HG03103 (cell line): ENCODE measurements at regions not wholly inside any gene's neighbourhood (a gene's known extent, or its start where the extent isn't known, plus 50 kb on each side); places are given as distances from the start of the nearest gene placed in this dataset.

Experiments used
- ATAC-seq: cut with Tn5 transposase; IDR thresholded peaks from one replicate; pipeline ENCODE4 v1.9.1; 2021; ENCODE audit warnings: low read depth; ENCODE audit not compliant: unreplicated experiment

DNA sequence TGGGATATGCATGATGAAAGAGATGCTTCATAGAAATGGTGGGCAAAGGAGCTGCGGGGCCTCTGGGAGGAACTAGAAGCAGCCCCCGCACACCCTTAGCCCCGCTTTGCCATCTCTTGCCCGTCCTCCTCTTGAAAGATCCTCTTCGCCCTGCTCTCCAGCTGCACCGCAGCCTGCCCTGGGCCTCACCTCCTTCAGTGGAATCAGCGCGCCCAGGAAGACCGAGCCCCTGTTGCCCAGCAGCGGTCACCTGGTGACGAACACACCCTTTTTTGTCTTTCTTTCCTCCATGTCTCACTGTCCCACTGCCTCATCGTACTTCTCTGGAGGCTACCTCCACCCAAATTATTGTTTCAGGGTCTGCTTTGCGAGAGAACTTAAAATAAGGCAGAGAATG is 807.6 kb downstream of the UQCRFS1 start:
- ATAC-seq: no peak

DNA sequence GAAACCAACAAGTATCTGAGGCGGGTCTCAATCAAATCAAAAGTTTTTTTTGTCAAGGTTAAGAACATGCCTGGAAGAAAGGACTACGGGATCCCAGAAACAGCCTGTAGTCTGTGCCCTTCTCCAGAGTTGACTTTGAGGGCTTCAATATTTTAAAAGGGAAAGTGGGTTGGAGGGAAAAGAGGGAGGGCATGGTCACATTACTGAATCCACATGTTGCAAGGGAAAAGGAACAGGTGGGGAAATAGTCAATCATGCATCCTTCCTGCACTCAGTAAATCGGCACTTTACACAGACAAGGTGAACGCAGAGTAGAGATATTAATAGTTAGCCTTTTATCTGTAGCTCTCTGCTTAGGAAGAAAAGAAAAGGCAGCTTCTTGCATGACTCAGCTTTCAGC is 808.5 kb downstream of the UQCRFS1 start:
- ATAC-seq: no peak

DNA sequence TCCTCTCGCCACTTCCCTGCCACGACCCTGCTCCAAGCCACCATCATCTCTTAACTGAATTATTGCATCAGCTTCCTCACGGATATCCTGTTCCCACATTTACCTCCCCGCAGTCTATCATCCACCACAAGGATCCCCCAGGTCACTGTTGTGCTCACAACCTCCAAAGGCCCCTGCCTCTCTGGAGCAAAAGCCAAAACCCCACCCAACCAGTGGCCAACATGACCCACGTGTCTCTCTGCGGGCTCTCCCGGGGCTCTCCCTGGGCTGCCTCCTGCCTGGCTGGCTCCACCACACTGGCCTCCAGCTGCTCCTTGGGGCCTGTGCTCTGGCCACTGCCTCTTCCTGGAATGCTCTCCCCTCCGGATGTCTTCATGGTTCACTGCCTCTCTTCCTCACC is 809.3 kb downstream of the UQCRFS1 start:
- ATAC-seq: no peak

DNA sequence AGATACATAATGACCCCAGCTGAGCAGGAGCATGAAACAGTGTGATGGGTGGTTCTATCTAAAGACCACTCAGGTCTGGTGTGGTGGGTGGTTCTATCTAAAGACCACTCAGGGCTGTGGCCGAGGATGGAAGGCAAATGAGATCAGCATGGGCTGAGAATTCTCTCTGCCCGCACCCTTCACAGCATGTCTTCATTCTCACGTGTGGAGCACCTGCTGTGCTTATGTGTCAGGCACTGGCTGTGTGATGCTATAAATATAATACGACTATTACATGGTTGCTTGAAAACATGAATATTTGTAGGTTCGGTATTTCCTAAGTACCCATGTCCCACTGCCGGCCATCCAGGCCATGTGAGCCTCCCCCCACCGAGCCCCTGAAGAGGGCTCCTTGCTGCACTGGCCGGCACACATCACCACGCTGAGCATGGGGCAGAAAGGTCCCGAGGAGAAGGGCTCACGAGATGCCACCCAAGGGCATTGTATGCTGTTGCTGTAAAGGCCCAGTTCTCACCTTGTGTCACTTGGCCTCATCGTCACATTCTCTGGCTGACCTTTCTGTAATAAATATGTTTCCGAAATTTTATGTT is 810.2 kb downstream of the UQCRFS1 start:
- no peak for ATAC-seq

DNA sequence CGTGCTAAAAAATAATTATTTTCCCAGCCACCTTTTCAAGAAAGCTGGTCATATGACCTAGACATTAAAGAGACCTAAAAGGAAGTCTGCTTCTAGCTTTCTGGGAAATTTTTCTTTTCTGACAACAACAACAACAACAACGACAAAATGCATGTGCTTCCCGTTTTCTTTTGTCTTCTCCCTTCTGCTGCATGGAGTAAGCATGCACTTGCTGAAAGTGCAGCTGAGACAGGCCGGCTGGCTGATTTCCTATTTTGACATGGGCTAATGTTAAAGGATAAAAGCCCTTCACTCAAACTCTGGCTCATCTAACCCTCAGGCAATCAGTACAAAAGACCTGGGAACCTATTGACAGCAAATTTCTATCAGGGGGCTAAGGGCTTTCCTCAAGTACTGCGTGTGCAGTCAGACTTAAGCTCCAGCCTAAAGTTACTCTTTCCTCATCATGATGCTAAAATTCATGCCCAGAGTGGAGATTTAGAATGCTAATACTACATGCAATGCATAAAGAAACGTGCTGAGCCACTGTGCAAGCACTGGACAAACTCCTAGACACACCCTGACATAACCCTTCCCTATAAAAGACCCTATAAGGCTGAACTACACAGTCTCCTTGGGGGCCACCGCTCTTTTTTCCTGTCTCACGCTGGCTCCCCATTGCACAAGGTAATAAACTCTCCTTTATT is 811.1 kb downstream of the UQCRFS1 start:
- no peak for ATAC-seq

DNA sequence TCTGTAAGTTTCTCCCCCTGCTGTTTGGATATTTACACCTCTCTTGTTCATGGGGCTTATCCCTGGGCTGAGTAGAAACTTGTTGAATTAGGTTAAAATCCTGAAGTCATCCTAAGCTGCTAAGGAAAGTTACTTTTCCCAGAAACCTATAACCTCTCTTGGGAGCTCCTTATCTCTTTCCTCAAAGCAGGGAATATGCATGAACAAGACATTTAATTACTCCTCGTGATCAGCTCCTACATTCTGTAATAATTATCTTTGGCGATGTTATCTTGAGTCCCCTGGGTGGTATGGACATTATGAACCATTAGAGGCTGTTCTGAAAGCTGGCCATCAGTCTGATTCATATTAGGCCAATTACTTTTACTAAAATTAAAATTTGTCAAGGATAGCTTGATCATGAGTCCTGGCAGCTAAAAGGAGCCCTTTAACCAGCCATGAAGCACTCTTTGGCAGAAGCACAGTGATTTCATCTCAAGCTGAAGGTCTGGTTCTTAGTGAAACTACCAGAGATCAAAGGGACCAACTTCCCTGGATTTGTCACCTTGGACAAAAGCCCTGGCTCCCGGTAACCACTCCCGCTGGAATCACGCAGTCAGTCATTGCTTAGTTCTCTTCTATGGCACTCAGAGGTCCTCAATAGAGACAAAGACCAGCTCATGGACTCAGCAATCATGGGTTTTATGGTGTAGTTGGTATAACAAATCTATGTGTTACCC is 811.8 kb downstream of the UQCRFS1 start:
- no peak for ATAC-seq

DNA sequence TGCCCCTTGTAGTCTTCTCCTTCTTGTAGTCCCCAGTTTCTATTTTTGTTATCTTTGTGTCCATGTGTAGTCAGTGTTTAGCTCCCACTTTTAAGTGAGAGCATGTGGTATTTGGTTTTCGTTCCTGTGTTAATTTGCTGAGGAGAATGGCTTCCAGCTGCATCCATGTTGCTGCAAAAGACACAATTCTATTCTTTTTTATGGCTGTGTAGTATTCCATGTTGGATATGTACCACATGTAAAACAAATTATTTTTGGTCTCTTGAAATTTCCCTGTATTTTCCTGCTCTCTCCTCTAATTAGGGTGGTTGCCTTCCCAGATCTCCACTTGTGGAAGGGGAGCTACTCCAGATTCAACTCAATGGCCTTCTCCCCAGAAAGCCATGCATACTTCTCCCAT is 813.8 kb downstream of the UQCRFS1 start:
- ATAC-seq: no peak

DNA sequence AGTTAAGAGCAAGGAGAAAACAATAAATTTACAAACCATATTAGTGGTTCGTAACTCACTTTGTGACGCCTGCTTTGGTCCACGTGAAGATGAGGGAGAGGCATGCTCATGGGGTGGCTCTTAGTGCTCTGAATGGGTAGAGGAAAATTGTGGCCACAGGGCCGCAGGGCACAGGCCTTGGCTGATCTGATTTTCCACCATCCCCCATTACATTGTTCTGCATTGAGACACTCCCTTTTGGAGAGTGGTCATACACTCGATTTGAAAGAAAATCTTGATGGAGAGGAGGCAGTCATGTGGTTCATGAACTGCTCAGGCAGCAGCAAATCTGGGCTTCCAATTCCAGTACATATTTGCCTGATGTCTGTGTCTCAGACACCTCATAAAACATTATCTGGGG is 815.2 kb downstream of the UQCRFS1 start:
- no peak for ATAC-seq

DNA sequence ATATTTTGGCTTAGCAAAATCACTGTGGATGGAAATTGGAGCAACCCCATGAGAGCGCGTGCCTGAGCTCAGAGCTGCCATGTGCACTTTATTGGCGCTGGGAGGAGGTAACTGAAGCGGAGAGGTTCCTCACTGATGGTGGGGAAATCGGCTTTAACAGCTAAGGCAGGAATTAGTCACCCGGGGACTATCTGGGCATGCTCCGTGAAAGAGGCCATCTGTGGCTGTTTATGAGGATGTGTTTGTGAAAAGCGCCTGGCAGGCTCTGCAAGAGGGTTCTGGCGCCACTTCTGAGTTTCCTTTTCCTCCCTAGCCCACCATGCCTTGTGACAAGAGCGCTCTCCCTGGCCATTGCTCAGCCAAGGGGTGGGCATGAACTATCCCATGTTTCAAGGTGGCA is 815.6 kb downstream of the UQCRFS1 start:
- ATAC-seq: no peak

DNA sequence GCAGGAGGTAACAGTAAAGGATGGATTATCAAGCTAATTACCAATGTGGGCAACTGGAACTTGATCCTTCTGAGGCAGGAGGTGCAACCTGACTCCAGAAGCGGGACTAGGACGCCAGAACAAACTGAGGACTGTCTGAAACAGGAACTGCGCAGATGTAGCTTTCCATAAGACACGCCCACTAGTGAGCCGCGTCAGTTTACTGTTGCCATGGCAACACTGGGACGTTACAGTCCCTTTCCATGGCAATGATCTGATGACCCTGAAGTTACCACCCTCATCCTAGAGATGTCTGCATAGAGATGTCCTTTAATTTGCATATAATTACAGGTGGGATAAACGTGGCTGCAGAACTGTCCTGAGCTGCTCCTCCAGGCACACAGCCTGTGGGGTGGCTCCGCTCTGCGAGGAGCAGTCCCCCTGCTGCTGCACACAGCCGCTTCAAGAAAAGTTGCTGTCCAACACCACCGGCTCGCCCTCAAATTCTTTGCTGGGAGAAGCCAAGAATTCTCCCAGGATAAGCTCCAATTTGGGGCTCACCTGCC is 816.6 kb downstream of the UQCRFS1 start:
- no peak for ATAC-seq

DNA sequence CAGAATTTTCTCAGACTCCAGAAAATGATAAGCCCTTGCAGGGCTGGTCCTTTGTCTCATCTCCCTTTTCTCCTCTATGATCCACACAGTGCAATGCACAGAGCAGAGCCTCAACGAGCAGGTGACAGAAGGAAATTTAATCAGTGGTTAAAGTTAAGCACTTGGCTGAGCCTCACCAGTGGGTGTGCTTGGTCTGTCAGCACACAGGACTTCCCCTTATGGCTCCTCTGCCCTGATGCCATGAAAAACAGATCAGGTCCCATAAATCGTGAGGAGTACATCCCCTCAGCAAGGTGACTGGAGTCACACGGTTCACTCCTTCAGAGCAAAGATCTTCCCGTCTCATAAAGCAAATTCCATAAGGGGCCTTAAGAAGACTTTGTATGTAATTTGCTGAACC is 818.2 kb downstream of the UQCRFS1 start:
- no peak for ATAC-seq

DNA sequence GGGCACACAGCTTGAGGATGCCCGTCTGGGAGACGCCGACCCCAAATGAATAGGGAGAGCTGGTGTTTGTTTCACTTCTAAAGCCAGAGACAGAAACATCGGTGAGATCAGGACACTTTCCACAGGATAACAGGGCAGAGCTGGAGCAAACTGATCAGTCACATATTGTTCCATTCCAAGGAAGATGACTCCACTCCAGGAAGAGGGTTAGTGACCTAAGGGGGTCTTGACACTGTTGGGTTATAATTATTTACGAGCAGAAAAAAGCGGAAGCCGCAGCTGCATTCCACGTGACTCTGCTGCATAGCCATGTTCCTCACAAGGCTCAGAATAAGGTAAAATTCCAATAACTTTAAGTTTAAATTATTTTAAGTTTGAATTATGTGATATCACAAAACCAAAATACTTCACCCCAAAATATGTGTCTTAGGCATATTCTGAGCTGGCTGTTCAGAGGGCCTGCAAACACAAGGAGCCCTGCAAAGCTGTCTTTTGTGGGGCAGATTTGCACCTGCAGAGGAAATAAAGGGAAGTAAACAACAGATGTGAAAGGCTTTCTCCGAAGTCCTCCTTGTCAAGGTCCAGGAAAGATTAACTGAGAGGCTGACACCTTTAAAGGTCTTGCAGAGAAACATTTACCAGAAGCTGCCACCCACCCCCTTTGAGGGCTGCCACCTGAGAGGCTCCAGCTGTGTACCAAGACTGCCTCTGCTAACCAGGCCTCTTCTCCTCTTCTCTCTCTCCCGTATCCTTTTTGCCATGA is 819.2 kb downstream of the UQCRFS1 start:
- ATAC-seq: no peak

DNA sequence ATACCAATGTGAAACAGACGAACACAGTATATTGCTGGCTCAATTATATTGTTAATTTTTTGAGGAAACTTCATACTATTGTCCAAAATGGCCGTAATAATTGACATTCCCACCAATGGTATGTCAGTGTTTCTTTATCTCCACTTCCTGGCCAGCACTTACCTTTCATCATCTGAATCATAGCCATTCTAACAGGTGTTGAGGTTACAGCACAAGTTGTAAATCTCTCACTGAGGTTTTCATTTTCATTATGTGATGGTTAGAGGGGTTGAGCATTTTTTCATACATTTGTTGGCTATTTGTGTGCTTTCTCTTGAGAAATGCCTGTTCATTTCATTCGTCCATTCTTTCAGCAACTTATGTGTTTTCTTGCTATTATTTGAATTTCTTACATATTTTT is 824.0 kb downstream of the UQCRFS1 start:
- ATAC-seq: no peak

DNA sequence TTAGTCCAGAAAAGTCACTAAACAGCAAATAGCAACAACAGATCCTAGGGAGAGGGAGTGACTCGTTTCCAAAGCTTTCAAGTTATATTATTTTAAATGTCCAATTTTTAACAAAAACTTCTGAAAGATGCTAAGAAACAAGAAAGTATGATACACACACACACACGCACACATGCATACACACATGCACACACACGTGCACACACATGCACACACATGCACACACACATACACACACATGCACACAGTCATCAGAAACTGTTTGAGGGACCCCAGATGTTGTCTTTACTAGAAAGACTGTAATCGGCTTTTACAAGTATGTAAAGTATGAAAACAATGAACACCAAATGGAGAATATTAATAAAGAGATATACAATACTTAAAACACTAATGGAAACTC is 825.4 kb downstream of the UQCRFS1 start:
- no peak for ATAC-seq

DNA sequence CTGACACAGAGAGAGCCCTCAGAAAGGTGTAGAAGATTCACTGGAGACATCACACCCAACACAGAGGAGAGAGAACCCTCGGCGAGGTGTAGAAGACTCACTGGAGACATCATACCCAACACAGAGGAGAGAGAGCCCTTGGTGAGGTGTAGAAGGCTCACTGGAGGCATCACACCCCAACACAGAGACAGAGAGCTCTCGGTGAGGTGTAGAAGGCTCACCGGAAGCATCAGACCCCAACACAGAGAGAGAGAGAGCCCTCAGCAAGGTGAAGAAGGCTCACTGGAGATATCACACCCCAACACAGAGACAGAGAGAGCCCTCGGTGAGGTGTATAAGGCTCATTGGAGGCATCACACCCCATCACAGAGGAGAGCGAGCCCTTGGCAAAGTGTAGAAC is 826.5 kb downstream of the UQCRFS1 start:
- no peak for ATAC-seq

DNA sequence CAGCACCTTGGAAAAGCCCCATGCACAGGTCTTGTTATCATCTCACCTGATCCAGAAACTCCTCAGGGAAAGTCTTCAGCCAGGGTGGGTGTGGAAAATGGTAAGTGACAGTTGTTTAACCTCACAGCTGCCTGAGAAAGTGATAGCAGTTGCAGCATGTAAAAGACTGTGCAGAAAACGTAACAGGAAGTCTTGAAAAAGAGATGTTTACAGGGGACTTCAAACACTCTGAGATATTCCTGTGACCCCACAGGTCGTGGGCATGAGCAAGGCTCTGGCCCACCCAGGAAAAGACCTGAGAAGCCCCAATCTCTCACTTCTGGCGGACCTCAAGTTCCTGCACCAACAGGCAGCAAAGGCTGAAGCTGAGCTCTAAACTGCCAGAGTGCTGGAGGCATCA is 826.9 kb downstream of the UQCRFS1 start:
- no peak for ATAC-seq

DNA sequence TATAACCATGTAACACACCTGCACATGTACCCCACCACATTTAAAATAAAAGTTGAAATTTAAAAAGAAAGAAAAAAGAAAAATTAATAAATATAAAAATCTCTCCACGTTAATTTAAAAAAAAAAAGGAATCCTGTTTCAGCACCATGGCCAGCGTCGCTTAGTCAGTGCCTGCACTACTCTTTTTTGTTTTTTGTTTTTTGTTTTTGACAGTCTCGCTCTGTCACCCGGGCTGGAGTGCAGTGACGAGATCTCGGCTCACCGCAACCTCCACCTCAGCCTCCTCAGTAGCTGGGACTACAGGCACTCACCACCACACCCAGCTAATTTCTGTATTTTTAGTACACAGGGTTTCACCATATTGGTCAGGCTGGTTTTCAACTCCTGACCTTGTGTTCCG is 835.9 kb downstream of the UQCRFS1 start:
- ATAC-seq: no peak

DNA sequence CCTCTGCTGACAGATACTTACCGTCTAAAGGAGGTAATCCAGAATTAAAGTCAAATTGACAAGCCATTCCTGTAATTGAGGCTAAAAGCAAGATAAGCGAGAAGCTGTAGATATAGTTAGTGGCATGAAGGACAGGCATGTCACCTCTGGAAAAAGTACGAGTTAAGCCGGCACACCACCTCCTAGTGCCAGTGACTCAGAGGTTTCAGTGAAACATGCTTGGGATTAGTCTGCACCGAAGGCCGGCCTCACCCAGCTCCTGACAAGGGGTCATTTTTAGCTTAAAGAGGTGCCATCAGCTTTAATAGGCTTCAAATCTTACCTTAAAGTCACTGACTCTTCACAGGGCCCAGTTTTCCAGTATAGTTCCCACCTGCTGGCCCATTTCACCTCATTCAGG is 838.0 kb downstream of the UQCRFS1 start:
- ATAC-seq: no peak

DNA sequence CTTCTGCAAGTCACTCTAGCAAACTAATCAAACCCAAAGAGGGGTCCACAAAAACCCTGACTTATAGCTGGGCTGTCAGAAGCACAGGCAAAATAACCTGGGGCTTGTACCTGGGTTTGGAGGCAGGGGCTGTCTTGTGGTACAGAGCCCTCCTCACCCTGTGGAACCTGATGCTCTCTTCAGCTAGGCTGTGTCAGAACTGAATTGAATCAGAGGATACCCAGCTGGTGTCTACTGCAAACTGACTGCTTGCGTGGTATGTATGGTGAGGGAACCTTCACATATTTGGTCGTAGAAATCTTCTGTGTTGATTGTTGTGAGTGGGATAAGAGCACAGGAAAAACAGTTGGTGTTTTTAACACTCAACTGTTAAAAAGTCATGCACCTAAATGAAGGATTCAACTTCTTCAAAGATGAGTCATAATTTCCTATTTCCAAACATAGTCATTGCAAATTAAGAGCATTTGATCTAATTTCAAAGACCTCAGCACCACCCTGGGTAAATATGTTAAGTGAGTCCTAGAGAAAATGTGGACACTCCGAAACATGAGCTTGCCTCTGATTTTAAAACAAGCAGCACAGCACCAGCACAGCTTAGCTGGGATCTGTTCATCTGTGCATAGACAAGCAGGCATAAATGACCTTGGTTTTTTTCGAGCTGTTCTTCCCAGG is 840.2 kb downstream of the UQCRFS1 start:
- ATAC-seq: no peak

DNA sequence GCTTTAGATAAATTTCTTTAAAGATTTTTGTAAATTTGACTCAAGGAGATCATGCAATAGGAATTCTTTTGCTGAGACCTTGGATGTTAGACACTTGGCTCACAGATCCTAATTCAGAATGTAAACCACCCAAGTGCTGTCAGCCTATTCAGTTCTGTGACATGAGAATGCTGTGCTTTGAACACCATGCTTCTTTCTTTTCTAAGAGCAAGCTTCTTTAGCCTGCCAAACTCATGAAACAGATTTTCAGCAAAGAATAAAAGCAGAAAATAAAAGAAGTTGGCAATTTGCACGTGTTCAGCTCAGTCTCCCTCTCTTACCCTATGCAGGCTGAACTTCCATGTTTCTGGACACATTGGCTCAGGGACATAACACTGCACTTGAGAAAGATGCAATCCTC is 845.8 kb downstream of the UQCRFS1 start:
- no peak for ATAC-seq

DNA sequence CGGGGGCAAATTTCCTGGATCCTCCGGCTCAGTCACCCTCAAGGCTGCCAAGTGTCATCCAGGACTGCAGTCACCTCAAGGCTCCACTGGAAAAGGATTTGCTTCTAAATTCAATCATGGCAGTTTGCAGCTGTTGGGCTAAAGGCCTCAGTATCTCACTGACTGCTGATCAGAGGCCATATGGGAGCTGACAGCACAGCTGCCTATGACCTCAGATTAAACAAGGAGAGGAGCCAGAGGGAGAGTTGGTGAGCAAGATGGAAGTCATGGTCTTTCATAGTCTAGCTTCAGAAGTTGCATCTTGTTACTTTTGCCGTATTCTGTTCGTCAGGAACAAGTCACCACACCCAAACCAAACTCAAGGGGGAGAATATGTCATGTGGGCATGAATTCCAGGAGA is 849.7 kb downstream of the UQCRFS1 start:
- ATAC-seq: no peak
